Erythroblast (primary cell): ENCODE measurements at regions not wholly inside any gene's neighbourhood (a gene's known extent, or its start where the extent isn't known, plus 50 kb on each side); places are given as distances from the start of the nearest gene placed in this dataset.

ENCODE experiments used
- GATA1 ChIP-seq: IDR thresholded peaks from 2 replicates; pipeline ENCODE4 v1.6.1; 2011; ENCODE audit warnings: low read depth, mild to moderate bottlenecking, control low read depth, low read length, moderate library complexity
- POLR2A ChIP-seq: IDR thresholded peaks from 2 replicates; pipeline ENCODE4 v1.6.1; 2011; ENCODE audit warnings: mild to moderate bottlenecking, low read length

GRCh38 chr2:18814387-18814786 is 225.0 kb upstream of the NT5C1B start:
- no peak for TF ChIP-seq POLR2A
- no peak for TF ChIP-seq GATA1
